ENCODE measurements at regions not wholly inside any gene's neighbourhood (a gene's known extent, or its start where the extent isn't known, plus 50 kb on each side); places are given as distances from the start of the nearest gene placed in this dataset.

- no peak for DNase-seq
Observed at GRCh38 chr2:122357998-122358397, 602.5 kb downstream of the TSN start.

- DNase-seq: no peak
Observed at GRCh38 chr2:122358729-122359128, 603.3 kb downstream of the TSN start.

- no peak for DNase-seq
Observed at GRCh38 chr2:122363885-122364284, 608.4 kb downstream of the TSN start.

- DNase-seq: no peak
Observed at GRCh38 chr2:122366427-122366826, 611.0 kb downstream of the TSN start.

- DNase-seq: no peak
Observed at GRCh38 chr2:122366969-122367645, 611.7 kb downstream of the TSN start.

GRCh38 chr2:122367646-122368010 is 612.2 kb downstream of the TSN start:
- DNase-seq: no peak

- DNase-seq: no peak
Observed at GRCh38 chr2:122368576-122369243, 613.3 kb downstream of the TSN start.

- DNase-seq: no peak
Observed at GRCh38 chr2:122378521-122378920, 623.1 kb downstream of the TSN start.

- no peak for DNase-seq
Observed at GRCh38 chr2:122384768-122385333, 629.4 kb downstream of the TSN start.

- no peak for DNase-seq
Observed at GRCh38 chr2:122388208-122388607, 632.8 kb downstream of the TSN start.

GRCh38 chr2:122389694-122390093 is 634.2 kb downstream of the TSN start:
- DNase-seq: no peak

GRCh38 chr2:122390406-122390805 is 635.0 kb downstream of the TSN start:
- no peak for DNase-seq

GRCh38 chr2:122391726-122392125 is 636.3 kb downstream of the TSN start:
- DNase-seq: no peak

GRCh38 chr2:122395687-122396086 is 640.2 kb downstream of the TSN start:
- no peak for DNase-seq

GRCh38 chr2:122411231-122411630 is 655.8 kb downstream of the TSN start:
- DNase-seq: no peak

GRCh38 chr2:122412360-122412759 is 656.9 kb downstream of the TSN start:
- DNase-seq: no peak

GRCh38 chr2:122414902-122415301 is 659.5 kb downstream of the TSN start:
- no peak for DNase-seq

- DNase-seq: no peak
Observed at GRCh38 chr2:122417114-122417513, 661.7 kb downstream of the TSN start.

- DNase-seq: no peak
Observed at GRCh38 chr2:122421775-122422174, 666.3 kb downstream of the TSN start.

GRCh38 chr2:122422384-122422991 is 667.0 kb downstream of the TSN start:
- DNase-seq: no peak

- no peak for DNase-seq
Observed at GRCh38 chr2:122423934-122424333, 668.5 kb downstream of the TSN start.

GRCh38 chr2:122433123-122433754 is 677.8 kb downstream of the TSN start:
- no peak for DNase-seq

GRCh38 chr2:122445003-122445402 is 689.6 kb downstream of the TSN start:
- DNase-seq: no peak

GRCh38 chr2:122446761-122447160 is 691.3 kb downstream of the TSN start:
- DNase-seq: no peak
